SK-N-MC (cell line): ENCODE measurements at regions not wholly inside any gene's neighbourhood (a gene's known extent, or its start where the extent isn't known, plus 50 kb on each side); places are given as distances from the start of the nearest gene placed in this dataset.

Source experiments
- DNase-seq: peaks from one replicate; pipeline ENCODE4 v3.0.0-alpha.2; 2011; ENCODE audit warnings: low read depth, low spot score
- H3K27ac ChIP-seq: fragments of 200-600 bp; sonication (generic); 2 replicates; pipeline ENCODE4 v1.5.1; 2016; ENCODE audit warnings: mixed run types
- H3K36me3 ChIP-seq: fragments of 200-600 bp; sonication (generic); 2 replicates; pipeline ENCODE4 v1.6.1; 2017; ENCODE audit warnings: antibody characterized with exemption, low read length, mixed read lengths; ENCODE audit not compliant: insufficient read depth
- H3K4me3 ChIP-seq: fragments of 200-600 bp; sonication (generic); 2 replicates; pipeline ENCODE4 v1.5.1; 2016
- H3K9ac ChIP-seq: fragments of 200-600 bp; sonication (generic); 2 replicates; pipeline ENCODE4 v1.8.0; 2017; ENCODE audit warnings: mixed run types, mixed read lengths; ENCODE audit not compliant: insufficient read length
- H3K9me3 ChIP-seq: fragments of 200-600 bp; sonication (generic); 2 replicates; pipeline ENCODE4 v1.6.1; 2017; ENCODE audit warnings: low read depth, mild to moderate bottlenecking, antibody characterized with exemption, low read length, moderate library complexity, mixed read lengths
- EZH2 ChIP-seq: fragments of 200-600 bp; sonication (generic); IDR thresholded peaks from one replicate; pipeline ENCODE4 v1.6.1; 2017; ENCODE audit warnings: antibody characterized with exemption
- FOXP2 ChIP-seq: optimal IDR thresholded peaks from 2 replicates; pipeline ENCODE3; 2011; ENCODE audit warnings: mild to moderate bottlenecking, moderate library complexity; ENCODE audit not compliant: insufficient read depth; ENCODE audit errors: extremely low read length, control extremely low read depth
- POLR2AphosphoS5 ChIP-seq: IDR thresholded peaks from 2 replicates; pipeline ENCODE4 v1.6.1; 2012; ENCODE audit warnings: mild to moderate bottlenecking, low read depth, low read length, borderline replicate concordance

DNA sequence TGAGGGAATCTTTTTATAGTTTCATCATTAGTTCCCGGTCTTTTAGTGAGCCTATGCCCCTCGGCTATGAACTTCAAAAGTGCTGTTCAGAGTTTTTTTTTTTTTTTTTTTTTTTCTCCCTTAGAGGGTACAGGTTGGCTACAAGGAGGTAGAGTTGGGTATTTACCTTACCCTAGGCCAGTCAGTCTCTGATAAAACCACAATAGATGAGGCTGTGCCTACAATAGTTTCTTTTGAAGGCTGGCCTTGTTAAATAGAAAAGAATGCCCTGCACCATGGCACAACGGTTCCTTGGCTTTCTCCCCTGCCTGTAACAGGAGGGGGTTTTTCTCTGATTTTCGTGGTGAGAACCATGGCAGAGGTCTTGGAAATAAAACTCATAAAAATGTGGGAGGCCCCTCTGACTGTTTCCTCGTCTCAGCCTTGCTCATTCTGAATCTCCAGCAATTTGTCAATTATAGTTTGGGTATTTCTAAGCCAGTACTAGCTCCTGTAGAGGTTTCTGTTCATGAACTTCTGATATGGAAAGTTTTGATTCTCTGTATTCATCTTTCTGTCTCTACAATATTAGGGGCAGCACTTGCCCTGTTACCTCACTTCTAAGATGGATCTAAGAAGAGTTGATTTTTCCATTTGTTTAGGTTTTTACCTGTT is 152.0 kb downstream of the MTRR start:
- Histone ChIP-seq H3K9ac (no peak overlapping the region), H3K9me3 (no peaks in the 10 kb centered on the region), H3K4me3 (no peak overlapping the region), H3K27ac (no peak overlapping the region), H3K36me3 (no peaks in the 10 kb centered on the region)
- TF ChIP-seq FOXP2 (no peak), POLR2AphosphoS5 (no peak), EZH2 (no peak)
- no peak for DNase-seq

DNA sequence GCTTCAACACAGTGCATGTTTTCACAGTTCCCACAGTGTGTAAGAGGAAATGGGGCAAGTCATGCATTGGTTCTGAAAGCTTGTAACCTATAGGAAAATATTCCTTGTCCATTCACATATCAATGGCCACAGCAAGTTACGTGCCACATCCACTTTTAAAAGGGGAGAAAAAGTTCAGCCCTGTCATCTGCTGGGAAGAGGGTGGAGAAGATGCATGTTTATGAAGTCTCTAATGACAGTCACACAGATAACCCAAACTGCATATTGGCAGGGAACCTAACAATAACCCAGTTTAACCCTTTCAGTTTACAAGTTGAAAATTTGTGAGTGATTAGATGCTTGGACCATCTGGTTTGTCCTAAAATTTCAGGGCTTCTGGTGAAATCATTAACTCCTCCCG is 159.3 kb downstream of the MTRR start:
- Histone ChIP-seq H3K9ac (no peak overlapping the region), H3K27ac (no peak overlapping the region), H3K4me3 (no peak overlapping the region), H3K9me3 (no peaks in the 10 kb centered on the region), H3K36me3 (no peaks in the 10 kb centered on the region)
- DNase-seq: no peak
- TF ChIP-seq FOXP2 (no peak), EZH2 (no peak), POLR2AphosphoS5 (no peak)

- Histone ChIP-seq H3K9ac (no peak overlapping the region), H3K4me3 (no peak overlapping the region), H3K27ac (no peak overlapping the region), H3K36me3 (no peaks in the 10 kb centered on the region), H3K9me3 (no peaks in the 10 kb centered on the region)
- no peak for DNase-seq
- TF ChIP-seq EZH2: no peak
- TF ChIP-seq FOXP2: no peak
- no peak for TF ChIP-seq POLR2AphosphoS5
Measured at GRCh38 chr5:8033261-8033660, 164.3 kb downstream of the MTRR start.

GRCh38 chr5:8034852-8035251 is 165.9 kb downstream of the MTRR start:
- Histone ChIP-seq H3K9me3 (no peaks in the 10 kb centered on the region), H3K4me3 (no peak overlapping the region), H3K36me3 (no peaks in the 10 kb centered on the region), H3K27ac (no peak overlapping the region), H3K9ac (no peak overlapping the region)
- DNase-seq: no peak
- TF ChIP-seq EZH2 (no peak), FOXP2 (no peak), POLR2AphosphoS5 (no peak)

GRCh38 chr5:8048920-8049319 is 180.0 kb downstream of the MTRR start:
- Histone ChIP-seq H3K36me3 (no peaks in the 10 kb centered on the region), H3K27ac (no peak overlapping the region), H3K9ac (no peak overlapping the region), H3K9me3 (no peaks in the 10 kb centered on the region), H3K4me3 (no peak overlapping the region)
- DNase-seq: no peak
- TF ChIP-seq POLR2AphosphoS5 (no peak), EZH2 (no peak), FOXP2 (no peak)

GRCh38 chr5:8050616-8051175 is 181.7 kb downstream of the MTRR start:
- Histone ChIP-seq H3K27ac (no peak overlapping the region), H3K36me3 (no peaks in the 10 kb centered on the region), H3K9me3 (no peaks in the 10 kb centered on the region), H3K4me3 (no peak overlapping the region), H3K9ac (no peak overlapping the region)
- TF ChIP-seq POLR2AphosphoS5 (no peak), FOXP2 (no peak), EZH2 (no peak)
- DNase-seq: no peak

DNA sequence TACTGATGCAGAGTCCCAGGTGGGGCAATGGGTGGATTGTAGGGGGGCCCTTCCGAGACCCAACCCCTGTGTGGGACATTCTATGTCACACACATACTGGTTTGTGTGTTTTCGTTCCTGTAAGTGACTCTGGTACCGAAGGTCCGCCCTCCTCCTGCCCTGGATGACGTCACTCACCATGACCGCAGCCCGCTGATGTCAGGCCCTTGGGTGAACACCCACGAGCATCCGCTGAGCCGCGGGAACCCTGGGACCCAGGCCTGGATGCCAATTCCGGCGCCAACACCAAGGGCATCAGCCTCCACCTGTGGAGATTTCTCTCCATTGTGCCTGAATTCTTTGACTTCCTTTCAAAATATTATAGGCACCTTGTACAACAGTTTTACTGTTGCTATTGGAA is 184.3 kb downstream of the MTRR start:
- no peak overlapping the region for H3K9ac ChIP-seq
- no peak overlapping the region for H3K27ac ChIP-seq
- no peaks in the 10 kb centered on the region for H3K9me3 ChIP-seq
- H3K36me3 ChIP-seq: no peaks in the 10 kb centered on the region
- DNase-seq: no peak
- TF ChIP-seq FOXP2: no peak
- TF ChIP-seq EZH2: no peak
- H3K4me3 ChIP-seq: no peak overlapping the region

GRCh38 chr5:8057769-8058168 is 188.8 kb downstream of the MTRR start:
- TF ChIP-seq POLR2AphosphoS5 (no peak), FOXP2 (no peak), EZH2 (no peak)
- H3K9me3 ChIP-seq: no peaks in the 10 kb centered on the region
- H3K27ac ChIP-seq: no peak overlapping the region
- H3K9ac ChIP-seq: no peak overlapping the region
- H3K36me3 ChIP-seq: no peaks in the 10 kb centered on the region
- no peak for DNase-seq
- no peak overlapping the region for H3K4me3 ChIP-seq

GRCh38 chr5:8058616-8059190 is 189.8 kb downstream of the MTRR start:
- Histone ChIP-seq H3K27ac (no peak overlapping the region), H3K4me3 (no peak overlapping the region), H3K9me3 (no peaks in the 10 kb centered on the region), H3K36me3 (no peaks in the 10 kb centered on the region), H3K9ac (no peak overlapping the region)
- TF ChIP-seq FOXP2: no peak
- TF ChIP-seq EZH2: no peak
- TF ChIP-seq POLR2AphosphoS5: no peak
- no peak for DNase-seq
